GM21737 (cell line): ENCODE measurements at regions not wholly inside any gene's neighbourhood (a gene's known extent, or its start where the extent isn't known, plus 50 kb on each side); places are given as distances from the start of the nearest gene placed in this dataset.
A peak's percentile ranks its signal among the peaks of the same experiment; 100 is the strongest.

Source experiments
- ATAC-seq: cut with Tn5 transposase; IDR thresholded peaks from one replicate; pipeline ENCODE4 v1.9.1; 2021; ENCODE audit warnings: mild to moderate bottlenecking, moderate library complexity; ENCODE audit not compliant: unreplicated experiment

GRCh38 chr14:36083317-36083716 is 93.2 kb downstream of the PTCSC3 start:
- ATAC-seq = no peak

DNA sequence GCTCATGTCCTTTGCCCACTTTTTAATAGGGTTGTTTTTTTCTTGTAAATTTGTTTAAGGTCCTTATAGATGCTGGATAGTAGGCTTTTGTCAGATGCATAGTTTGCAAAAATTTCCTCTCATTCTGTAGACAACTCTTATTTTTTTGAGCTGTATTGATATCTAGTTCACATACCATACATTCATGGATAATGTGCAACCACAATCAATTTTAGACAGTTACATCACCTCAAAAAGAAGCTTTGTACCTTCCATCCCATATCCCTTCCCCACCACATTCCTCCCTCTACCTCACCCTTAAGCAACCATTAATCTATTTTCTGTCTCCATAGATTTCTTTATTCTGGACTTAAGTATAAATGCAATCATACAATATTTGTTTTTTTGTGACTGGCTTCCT is 98.4 kb downstream of the PTCSC3 start:
- ATAC-seq = no peak

DNA sequence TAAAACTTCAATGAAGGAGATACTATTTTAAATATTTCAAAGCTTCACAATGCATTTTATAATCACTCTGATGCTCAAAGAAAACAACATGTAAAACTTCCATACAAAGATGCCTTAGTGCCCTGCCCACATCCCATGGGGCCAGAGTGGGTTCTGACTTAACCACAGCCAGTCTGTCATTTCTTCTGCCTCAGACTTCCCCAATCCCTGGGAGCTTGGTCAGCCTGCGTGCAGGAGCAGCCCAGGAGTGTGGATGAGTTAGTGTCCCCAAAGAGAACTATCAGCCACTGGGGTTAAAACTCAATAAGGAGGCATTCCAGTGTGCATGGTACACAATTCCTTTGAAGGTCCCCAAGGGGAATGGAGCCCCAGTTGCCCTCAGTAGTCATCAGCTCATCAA is 100.3 kb downstream of the PTCSC3 start:
- ATAC-seq = no peak

GRCh38 chr14:36075203-36075602 is 101.3 kb downstream of the PTCSC3 start:
- no peak for ATAC-seq

DNA sequence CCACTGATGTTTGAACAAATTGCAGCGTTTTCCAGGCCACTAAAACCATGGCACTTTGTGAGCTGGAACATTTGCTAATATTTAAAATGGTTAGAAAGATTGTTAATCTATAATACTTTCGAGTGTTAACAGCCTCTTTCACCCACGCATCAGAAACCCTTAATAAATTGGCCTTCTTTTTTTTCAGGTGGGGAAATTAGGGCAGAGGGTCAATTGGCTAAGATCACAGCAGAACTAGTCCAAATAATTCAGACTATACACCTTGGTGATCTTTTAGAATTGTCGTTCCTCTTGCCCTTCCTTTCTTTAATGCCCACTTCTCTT is 105.8 kb downstream of the PTCSC3 start:
- ATAC-seq = no peak

GRCh38 chr14:36070031-36070719 is 106.3 kb downstream of the PTCSC3 start:
- no peak for ATAC-seq

GRCh38 chr14:36069535-36069900 is 107.0 kb downstream of the PTCSC3 start:
- peak; percentile 56 for ATAC-seq

GRCh38 chr14:36068777-36069534 is 107.6 kb downstream of the PTCSC3 start:
- ATAC-seq = no peak

GRCh38 chr14:36067428-36068187 is 108.9 kb downstream of the PTCSC3 start:
- ATAC-seq = no peak

DNA sequence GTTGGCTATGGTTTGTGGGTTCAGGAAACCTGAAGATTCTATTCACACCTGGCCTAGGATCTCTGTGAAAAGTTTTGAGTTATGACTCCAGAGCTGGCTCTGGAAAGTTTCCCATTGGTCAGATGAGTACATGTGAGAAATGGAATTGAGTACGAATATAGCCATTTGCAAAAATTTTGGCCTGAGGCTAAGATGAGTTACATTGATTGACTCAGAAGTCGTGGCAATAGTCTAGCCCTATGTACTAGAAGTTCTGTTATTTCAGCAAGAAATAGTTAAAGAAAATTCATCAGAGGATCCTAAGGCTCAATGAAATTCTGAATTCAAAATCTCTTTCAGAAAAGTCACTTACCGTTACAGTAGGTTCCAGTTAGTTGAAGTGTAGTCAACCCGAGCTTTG is 109.9 kb downstream of the PTCSC3 start:
- ATAC-seq = no peak

DNA sequence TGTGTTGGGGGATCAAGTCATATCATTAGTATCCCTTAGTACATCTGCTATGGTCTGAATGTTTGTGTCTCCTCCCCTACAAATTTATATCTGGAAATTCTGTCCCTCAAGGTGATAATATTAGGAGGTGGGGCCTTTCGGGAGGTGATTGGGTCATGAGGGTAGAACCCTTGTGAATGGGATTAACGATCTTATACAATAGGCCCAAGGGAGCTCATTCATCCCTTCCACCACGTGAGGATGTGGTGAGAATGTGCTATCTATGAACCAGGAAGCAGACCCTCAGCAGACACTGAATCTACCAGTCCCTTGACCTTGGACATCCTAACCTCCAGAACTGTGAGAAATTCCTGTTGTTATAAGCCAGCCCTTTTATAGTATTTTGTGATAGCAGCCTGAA is 110.7 kb downstream of the PTCSC3 start:
- no peak for ATAC-seq

DNA sequence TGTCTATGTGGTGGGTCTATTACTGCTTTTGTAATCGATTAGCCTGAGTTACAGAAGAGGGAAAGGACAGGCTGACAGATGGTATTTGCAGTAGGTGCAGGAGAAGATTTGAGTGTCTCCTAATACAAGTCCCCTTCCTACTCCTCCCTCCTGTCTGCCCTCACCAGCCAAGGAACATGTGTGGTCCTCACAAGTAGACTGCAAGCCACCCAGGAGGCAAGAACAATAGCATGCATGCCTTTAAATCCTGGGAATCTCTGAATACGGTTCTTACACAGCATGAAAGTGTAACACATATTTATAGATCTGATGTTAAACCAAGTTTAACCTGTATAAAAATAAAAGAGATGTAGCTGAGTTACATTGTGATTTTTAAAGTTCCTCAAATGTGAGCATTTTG is 117.0 kb downstream of the PTCSC3 start:
- ATAC-seq = no peak

GRCh38 chr14:36057452-36058116 is 118.9 kb downstream of the PTCSC3 start:
- no peak for ATAC-seq

- no peak for ATAC-seq
These were observed 119.7 kb downstream of the PTCSC3 start for GRCh38 chr14:36056845-36057244.

- no peak for ATAC-seq
These were observed 120.8 kb downstream of the PTCSC3 start for GRCh38 chr14:36055681-36056225.

DNA sequence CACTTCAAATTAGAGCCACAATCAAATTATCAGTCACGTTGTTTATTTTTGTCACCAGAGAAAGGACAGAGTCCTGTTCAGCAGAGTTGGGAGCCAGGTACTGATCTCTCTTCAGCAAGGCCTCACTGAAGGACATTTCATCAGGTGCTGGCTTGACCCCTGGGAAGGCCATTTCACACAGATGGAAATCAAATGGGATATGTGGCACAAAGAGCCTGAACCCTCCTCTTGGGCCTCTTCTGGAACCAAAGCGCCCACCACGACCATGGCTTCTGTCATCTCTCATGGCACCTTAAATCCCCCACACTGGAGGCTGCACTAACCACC is 121.5 kb downstream of the PTCSC3 start:
- no peak for ATAC-seq

DNA sequence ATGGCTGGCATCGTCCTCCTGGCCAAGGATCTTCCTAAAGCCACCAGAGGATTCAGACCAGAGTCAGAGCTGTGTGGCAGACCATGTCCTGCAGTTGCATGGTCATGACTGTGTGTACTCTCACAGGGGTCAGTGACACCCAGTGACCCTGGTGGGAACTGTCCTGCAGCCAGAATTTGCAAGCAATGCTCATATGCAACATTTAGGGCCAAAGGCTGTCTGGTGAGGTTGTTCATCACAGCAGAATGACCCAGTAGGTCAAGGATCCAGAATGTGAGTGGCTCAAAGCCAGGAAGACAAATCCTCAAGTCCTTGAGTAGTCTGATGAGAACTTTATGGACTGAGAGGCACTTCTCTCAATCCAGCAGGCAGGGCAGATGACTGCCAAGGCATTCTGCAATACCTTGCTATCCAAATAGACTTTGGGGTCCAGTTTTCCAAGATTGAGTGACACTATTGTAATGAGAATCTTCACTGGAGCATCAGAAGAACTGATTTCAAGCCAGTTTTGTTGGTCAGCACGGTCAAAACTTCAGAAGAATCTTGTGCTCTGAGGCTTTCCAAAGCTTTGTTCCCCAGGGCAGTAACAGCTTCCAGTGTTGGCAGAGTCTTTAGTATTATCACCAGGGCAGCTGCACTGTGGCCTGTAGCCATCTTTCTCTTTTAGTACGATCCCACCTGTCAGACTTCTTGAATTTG is 122.0 kb downstream of the PTCSC3 start:
- ATAC-seq = no peak

DNA sequence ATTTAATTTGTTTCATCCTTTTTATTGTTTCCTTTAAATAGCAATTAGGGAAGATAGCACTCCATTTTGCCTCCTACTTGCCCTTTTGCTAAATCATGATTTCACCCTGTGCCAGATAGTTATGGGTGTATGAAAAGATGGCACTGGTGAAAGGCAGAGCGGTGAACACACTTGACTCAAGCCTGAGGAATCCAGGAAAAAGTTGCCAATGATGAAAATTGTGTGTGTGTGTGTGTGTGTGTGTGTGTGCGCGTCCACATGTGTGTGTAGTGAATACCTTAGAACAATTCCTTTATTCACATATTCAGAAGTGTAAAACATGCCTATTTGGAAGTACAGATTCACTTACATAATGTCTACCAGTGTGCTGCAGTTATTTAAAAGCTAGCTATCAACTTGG is 123.8 kb downstream of the PTCSC3 start:
- no peak for ATAC-seq

DNA sequence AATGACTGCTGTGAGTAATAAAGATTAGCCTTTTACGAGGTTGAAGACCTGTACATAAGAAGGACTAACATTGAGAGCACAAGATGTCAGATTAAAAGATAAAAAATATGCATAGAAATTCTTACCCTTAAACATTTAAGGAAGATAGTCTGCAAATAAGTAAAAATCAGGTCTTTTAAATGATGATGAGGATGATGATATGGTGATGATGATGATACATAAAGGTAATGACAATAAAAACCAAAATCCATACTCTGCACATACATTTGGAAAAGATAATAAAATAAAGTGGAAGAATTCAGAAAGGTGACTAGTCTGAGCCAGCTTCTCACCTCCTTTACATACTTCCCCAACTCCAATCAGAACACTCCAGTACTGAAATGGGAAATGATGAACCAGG is 124.5 kb downstream of the PTCSC3 start:
- no peak for ATAC-seq

DNA sequence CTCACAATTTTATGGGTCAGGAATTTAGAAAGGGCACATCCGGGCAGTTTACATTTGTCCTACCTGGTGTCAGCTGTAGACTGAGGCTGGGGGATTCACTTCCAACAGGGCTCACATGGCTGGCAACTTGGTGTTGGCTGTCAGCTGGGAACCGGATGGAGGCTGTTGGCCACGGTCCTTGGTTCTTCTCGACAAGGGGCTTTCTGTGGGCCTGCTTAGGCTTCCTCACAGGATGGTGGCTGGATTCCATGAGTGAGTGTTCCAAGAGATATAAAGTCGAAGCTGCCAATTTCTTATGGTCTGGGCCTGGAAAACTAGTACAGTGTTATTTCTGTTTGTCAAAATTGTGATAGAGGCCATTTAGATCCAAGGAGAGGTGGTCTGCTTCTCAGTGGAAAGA is 127.9 kb downstream of the PTCSC3 start:
- ATAC-seq = no peak

DNA sequence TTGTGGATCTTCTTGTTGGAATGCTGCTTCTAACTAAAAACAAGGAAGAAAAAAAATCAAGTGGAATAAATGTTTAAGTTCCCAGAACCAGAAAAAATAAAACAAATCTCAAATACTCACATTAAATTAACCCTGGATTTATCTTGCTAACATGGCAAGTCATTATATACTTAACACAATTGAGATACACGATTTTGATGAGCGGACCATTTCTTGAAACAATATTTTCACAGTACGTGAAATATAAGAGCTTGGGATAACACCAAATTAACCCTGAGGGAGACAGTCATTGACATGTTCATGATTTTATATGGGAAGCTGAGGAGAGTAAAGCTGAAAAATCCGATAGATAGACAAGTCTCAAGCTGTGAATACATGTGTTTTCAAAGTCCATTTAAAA is 128.6 kb downstream of the PTCSC3 start:
- ATAC-seq = no peak
